CD4-positive, alpha-beta T cell (primary cell): ENCODE measurements at regions not wholly inside any gene's neighbourhood (a gene's known extent, or its start where the extent isn't known, plus 50 kb on each side); places are given as distances from the start of the nearest gene placed in this dataset.

ENCODE experiments used
- ATAC-seq: fragments of 200-7000 bp; cut with Tn5 transposase; one replicate; pipeline ENCODE4 v1.10.0; 2022; ENCODE audit warnings: mild to moderate bottlenecking; ENCODE audit not compliant: poor library complexity
- CTCF ChIA-PET: fragments of 350-600 bp; sonication (Branson Sonifier 250); formaldehyde crosslinking; loops from one replicate; lab custom pipeline; 2021; ENCODE audit warnings: antibody characterized with exemption, inconsistent platforms; lab: Charles Lee
- POLR2A ChIA-PET: fragments of 350-600 bp; sonication (Branson Sonifier 250); formaldehyde crosslinking; loops from one replicate; lab custom pipeline; 2021; ENCODE audit warnings: antibody characterized with exemption, inconsistent platforms; lab: Charles Lee
- DNase-seq, 14 experiments: peaks; one replicate each; pipeline ENCODE4 v3.0.0-alpha.2; 2013 to 2020; ENCODE audit warnings: mixed read lengths in 2 of 14
- H3K27ac ChIP-seq, 2 donors: one replicate each; pipeline versions ENCODE4 v1.5.1 to v1.7.0; 2013; ENCODE audit warnings: low read length in 2 of 2, low read depth in 1 of 2, mild to moderate bottlenecking in 1 of 2
- H3K27me3 ChIP-seq, 2 experiments: 1 replicate in 1 of 2; 2 replicates in 1 of 2; pipeline versions ENCODE4 v1.6.1 to v1.7.0; 2013; ENCODE audit warnings: low read length in 2 of 2, control low read depth in 1 of 2, mild to moderate bottlenecking in 1 of 2, moderate library complexity in 1 of 2; ENCODE audit not compliant: insufficient read depth in 2 of 2, control insufficient read depth in 1 of 2
- H3K36me3 ChIP-seq: one replicate; pipeline ENCODE4 v1.6.1; 2013; ENCODE audit warnings: low read length, control low read depth; ENCODE audit not compliant: insufficient read depth
- H3K4me1 ChIP-seq: one replicate; pipeline ENCODE4 v1.6.1; 2013; ENCODE audit warnings: low read length, control low read depth; ENCODE audit not compliant: insufficient read depth
- H3K4me3 ChIP-seq: one replicate; pipeline ENCODE4 v1.5.1; 2013; ENCODE audit warnings: mild to moderate bottlenecking, low read length, moderate library complexity
- H3K9me3 ChIP-seq, 2 experiments: 1 replicate in 1 of 2; 2 replicates in 1 of 2; pipeline versions ENCODE4 v1.6.1 to v1.7.0; 2013; ENCODE audit warnings: low read length in 2 of 2, mild to moderate bottlenecking in 2 of 2, control low read depth in 1 of 2, moderate library complexity in 1 of 2; ENCODE audit not compliant: control insufficient read depth in 1 of 2, insufficient read depth in 1 of 2
- H3K27ac Mint-ChIP-seq: one replicate; pipeline ENCODE4 v1.8.0; 2020; ENCODE audit warnings: mixed read lengths
- H3K27me3 Mint-ChIP-seq: one replicate; pipeline ENCODE4 v1.8.0; 2021; ENCODE audit warnings: mixed read lengths
- H3K36me3 Mint-ChIP-seq: one replicate; pipeline ENCODE4 v1.8.0; 2021; ENCODE audit warnings: low read depth, mixed read lengths
- H3K4me1 Mint-ChIP-seq: one replicate; pipeline ENCODE4 v1.8.0; 2021; ENCODE audit warnings: low read depth, mixed read lengths
- H3K4me3 Mint-ChIP-seq: one replicate; pipeline ENCODE4 v1.8.0; 2020; ENCODE audit warnings: mild to moderate bottlenecking, mixed read lengths
- H3K9me3 Mint-ChIP-seq: one replicate; pipeline ENCODE4 v1.8.0; 2020; ENCODE audit warnings: mixed read lengths
- CTCF ChIP-seq: fragments of 200-600 bp; IDR thresholded peaks from one replicate; pipeline ENCODE4 v1.8.0; 2022; ENCODE audit warnings: antibody characterized with exemption, mild to moderate bottlenecking
- intact Hi-C, 2 experiments: fragments of 100-400 bp; cut with DNase I in 1 of 2; cut with micrococcal nuclease in 1 of 2; formaldehyde crosslinking; loops; one replicate each; pipeline versions ENCODE4 v1.15.1 to v1.9.0; 2023 to 2025; cut with DNase I, micrococcal nuclease

- ChIA-PET CTCF (no interaction called here), POLR2A (no interaction called here)
- Mint-ChIP-seq H3K4me3 (no peak overlapping the region), H3K36me3 (no peaks in the 10 kb centered on the region), H3K4me1 (no peaks in the 10 kb centered on the region), H3K27ac (no peak overlapping the region), H3K9me3 (peaks cover 18% of the 10 kb centered on the region), H3K27me3 (no peaks in the 10 kb centered on the region)
- intact Hi-C loops, result no loop called here
- no peaks in the 10 kb centered on the region for H3K4me1 ChIP-seq
- H3K4me3 ChIP-seq, result no peak overlapping the region
- no peaks in the 10 kb centered on the region for H3K27me3 ChIP-seq
- DNase-seq (no peak), ATAC-seq (no peak)
- TF ChIP-seq CTCF, result no peak
- H3K36me3 ChIP-seq, result no peaks in the 10 kb centered on the region
- H3K9me3 ChIP-seq, result peaks cover 0 to 3% of the 10 kb centered on the region in 2 experiments
- H3K27ac ChIP-seq, result no peak overlapping the region
These were observed 56.2 kb downstream of the TAF11L14 start for GRCh38 chr5:17690473-17690872.

- Histone ChIP-seq H3K36me3 (no peaks in the 10 kb centered on the region), H3K9me3 (peaks cover 0 to 3% of the 10 kb centered on the region in 2 experiments), H3K27me3 (no peaks in the 10 kb centered on the region), H3K4me1 (no peaks in the 10 kb centered on the region), H3K4me3 (no peak overlapping the region), H3K27ac (no peak overlapping the region)
- CTCF ChIA-PET, result no interaction called here
- ATAC-seq, result no peak
- POLR2A ChIA-PET, result no interaction called here
- Mint-ChIP-seq H3K27me3 (no peaks in the 10 kb centered on the region), H3K4me1 (no peaks in the 10 kb centered on the region), H3K4me3 (no peak overlapping the region), H3K27ac (no peak overlapping the region), H3K9me3 (peaks cover 16% of the 10 kb centered on the region), H3K36me3 (no peaks in the 10 kb centered on the region)
- intact Hi-C loops, result no loop called here
- no peak for DNase-seq
- no peak for TF ChIP-seq CTCF
These were observed 57.5 kb downstream of the TAF11L14 start for GRCh38 chr5:17691762-17692161.

- H3K9me3 Mint-ChIP-seq, result peaks cover 16% of the 10 kb centered on the region
- no peak for TF ChIP-seq CTCF
- H3K27me3 Mint-ChIP-seq, result no peaks in the 10 kb centered on the region
- Histone ChIP-seq H3K4me1 (no peaks in the 10 kb centered on the region), H3K36me3 (no peaks in the 10 kb centered on the region), H3K9me3 (peaks cover 0 to 3% of the 10 kb centered on the region in 2 experiments), H3K27me3 (no peaks in the 10 kb centered on the region), H3K27ac (no peak overlapping the region), H3K4me3 (no peak overlapping the region)
- ChIA-PET CTCF (no interaction called here), POLR2A (no interaction called here)
- H3K4me1 Mint-ChIP-seq, result no peaks in the 10 kb centered on the region
- intact Hi-C loops, result no loop called here
- H3K36me3 Mint-ChIP-seq, result no peaks in the 10 kb centered on the region
- H3K4me3 Mint-ChIP-seq, result no peak overlapping the region
- ATAC-seq (no peak), DNase-seq (no peak)
- no peak overlapping the region for H3K27ac Mint-ChIP-seq
These were observed 60.1 kb downstream of the TAF11L14 start for GRCh38 chr5:17694371-17694770.
